ENCODE measurements at regions not wholly inside any gene's neighbourhood (a gene's known extent, or its start where the extent isn't known, plus 50 kb on each side); places are given as distances from the start of the nearest gene placed in this dataset.
"Not testable (repeated sequence)": the region's sequence is repeated elsewhere in the genome, so short reads cannot be mapped to it uniquely, and the experiment has no call there.

DNA sequence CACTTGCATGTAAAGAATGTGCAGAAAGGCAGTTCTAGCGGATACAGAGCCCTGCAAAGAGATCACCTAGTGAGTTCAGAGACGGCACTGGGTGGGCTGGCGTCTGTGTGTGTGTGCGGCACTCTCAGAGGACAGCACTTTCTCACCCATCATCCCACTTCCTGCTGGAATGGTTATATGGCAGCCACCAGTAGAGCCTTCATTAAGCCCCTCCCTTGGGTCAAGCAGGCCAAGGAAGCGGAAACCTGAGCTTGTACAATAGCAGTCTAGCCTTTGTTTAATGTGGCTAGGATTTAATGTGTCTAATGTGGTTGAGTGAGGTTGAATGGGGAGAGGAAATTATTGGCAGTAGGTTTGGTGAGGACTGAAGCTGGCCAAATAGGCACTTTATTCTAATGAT is 88.3 kb upstream of the ELAC2 start:
- no peak overlapping the region for H3K4me3 ChIP-seq (ENCODE audit: low read depth, low read length)
- in situ Hi-C loops (cut with HindIII; ENCODE audit: low sequenced_read_pairs) = no loop called here
- no peak for DNase-seq (ENCODE audit: low read depth)
- TF ChIP-seq, protein P1, sequence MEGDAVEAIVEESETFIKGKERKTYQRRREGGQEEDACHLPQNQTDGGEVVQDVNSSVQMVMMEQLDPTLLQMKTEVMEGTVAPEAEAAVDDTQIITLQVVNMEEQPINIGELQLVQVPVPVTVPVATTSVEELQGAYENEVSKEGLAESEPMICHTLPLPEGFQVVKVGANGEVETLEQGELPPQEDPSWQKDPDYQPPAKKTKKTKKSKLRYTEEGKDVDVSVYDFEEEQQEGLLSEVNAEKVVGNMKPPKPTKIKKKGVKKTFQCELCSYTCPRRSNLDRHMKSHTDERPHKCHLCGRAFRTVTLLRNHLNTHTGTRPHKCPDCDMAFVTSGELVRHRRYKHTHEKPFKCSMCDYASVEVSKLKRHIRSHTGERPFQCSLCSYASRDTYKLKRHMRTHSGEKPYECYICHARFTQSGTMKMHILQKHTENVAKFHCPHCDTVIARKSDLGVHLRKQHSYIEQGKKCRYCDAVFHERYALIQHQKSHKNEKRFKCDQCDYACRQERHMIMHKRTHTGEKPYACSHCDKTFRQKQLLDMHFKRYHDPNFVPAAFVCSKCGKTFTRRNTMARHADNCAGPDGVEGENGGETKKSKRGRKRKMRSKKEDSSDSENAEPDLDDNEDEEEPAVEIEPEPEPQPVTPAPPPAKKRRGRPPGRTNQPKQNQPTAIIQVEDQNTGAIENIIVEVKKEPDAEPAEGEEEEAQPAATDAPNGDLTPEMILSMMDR (IDR thresholded peaks at IDR 0.05; ENCODE audit: low read depth, low read length, missing control alignments) = no peak

DNA sequence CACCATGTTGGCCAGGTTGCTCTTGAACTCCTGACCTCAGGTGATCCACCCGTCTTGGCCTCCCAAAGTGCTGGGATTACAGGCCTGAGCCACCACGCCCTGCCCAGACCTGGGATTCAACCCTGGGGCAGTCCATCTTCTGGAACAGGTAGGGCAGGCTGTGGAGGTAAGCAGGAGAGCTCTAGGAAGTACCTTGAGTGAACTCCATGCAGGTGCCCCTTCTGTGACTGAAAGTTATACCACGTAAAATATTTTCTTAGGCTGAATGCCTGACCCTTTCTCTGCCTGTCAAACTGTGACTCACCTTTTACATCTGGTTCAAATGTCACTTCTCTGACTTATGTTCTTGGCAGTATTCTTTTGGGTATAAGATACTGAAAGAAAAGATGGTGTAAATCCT is 86.7 kb upstream of the ELAC2 start:
- no peak for DNase-seq (ENCODE audit: low read depth)
- H3K4me3 ChIP-seq (ENCODE audit: low read depth, low read length) = no peak overlapping the region
- TF ChIP-seq, protein P1 (IDR thresholded peaks at IDR 0.05; ENCODE audit: low read depth, low read length, missing control alignments) = no peak
- in situ Hi-C loops (cut with HindIII; ENCODE audit: low sequenced_read_pairs) = no loop called here

DNA sequence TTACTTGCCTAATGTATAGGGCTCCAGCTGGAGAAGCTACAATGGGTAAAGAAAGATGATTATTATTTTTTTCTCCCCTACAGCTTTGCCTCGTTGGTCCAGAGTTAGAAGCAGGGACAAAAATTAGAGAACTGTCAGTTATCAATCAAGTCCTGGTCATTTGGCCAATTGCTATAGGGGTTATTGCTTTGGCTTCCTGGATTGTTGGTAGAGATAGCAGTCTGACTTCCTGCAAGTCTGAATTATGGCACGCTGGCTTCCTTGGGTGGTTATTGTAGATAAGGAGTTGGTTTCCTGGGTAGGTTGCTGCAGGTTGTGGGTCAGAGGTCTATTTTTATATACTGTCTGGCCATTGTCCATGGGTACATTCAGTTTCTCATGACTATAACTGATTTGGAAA is 84.7 kb upstream of the ELAC2 start:
- no peak overlapping the region for H3K4me3 ChIP-seq (ENCODE audit: low read depth, low read length)
- in situ Hi-C loops (cut with HindIII; ENCODE audit: low sequenced_read_pairs) = no loop called here
- DNase-seq (ENCODE audit: low read depth) = no peak
- TF ChIP-seq, protein P1 (IDR thresholded peaks at IDR 0.05; ENCODE audit: low read depth, low read length, missing control alignments) = no peak

DNA sequence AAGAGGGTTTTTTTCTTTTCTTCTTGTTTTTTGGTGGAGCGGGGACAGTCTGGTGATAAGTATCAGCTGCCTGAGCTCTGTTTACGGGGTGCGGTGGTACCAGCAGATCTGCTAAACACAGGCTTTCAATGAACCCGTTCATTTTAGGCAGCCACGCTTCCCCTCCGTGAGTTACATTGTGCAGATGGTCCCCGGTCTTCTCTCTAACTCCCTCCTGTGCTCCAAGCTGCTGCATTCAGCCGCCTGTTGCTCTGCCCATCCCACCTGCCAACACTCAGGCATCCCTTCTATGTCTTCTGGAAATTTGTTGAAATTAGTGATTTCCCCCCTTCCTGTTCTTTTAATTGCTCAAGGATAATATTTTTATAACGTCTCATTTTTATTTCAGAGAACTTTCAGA is 82.1 kb upstream of the ELAC2 start:
- no peak overlapping the region for H3K4me3 ChIP-seq (ENCODE audit: low read depth, low read length)
- in situ Hi-C loops (cut with HindIII; ENCODE audit: low sequenced_read_pairs) = no loop called here
- DNase-seq (ENCODE audit: low read depth) = no peak
- TF ChIP-seq, protein P1 (IDR thresholded peaks at IDR 0.05; ENCODE audit: low read depth, low read length, missing control alignments) = no peak

DNA sequence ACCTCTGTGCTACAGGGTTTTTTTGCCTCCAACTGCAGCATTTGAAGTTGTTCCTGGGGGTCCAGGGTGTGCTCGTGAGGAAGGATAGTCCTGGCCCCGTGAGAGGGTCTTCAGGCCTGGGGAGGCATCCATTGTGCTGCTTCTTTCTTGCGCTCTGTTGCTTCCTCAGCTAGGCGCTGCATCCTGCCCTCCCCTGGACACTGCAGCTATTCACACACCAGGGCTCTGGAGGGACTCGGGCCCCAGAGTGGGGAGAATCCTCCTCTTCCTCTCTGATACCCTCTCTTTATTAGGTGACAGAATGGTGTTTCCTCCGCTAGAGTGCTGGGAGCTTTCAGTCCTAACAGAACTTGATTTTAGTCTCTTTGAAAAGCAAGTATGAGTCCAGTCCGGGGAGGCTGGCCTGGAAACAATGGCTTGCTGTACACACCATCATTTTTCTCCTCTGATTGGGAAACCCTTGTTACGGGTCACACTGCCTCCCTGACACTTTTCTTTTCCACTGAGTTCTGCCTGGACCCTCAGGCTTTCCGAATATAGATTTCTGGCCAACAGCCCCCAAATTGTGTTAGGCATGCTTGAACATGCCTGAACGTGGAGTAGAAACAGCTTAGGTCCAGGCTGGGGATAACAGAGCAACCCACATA is 81.4 kb upstream of the ELAC2 start:
- in situ Hi-C loops (cut with HindIII; ENCODE audit: low sequenced_read_pairs) = no loop called here
- H3K4me3 ChIP-seq (ENCODE audit: low read depth, low read length) = no peak overlapping the region
- no peak for DNase-seq (ENCODE audit: low read depth)
- TF ChIP-seq, protein P1 (IDR thresholded peaks at IDR 0.05; ENCODE audit: low read depth, low read length, missing control alignments) = no peak

DNA sequence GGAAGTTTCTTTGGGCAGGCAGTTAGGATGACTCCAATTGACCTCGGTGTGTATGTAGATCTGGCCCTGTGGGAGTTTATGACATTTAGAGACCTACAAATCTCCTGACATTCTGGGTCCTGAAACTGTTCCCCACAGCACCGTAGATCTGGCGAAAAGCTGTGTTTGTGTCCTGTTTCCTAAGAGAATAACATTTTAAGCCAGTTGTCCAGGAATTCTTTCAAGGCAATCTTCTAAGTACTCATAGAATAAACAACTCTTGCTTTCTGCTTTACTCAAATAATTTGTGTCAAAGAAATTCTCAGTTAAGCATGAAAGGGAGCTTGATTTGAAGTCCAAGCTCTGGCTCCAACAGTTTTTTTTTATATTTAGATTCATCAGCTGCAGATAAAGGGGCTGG is 78.5 kb upstream of the ELAC2 start:
- in situ Hi-C loops (cut with HindIII; ENCODE audit: low sequenced_read_pairs) = no loop called here
- TF ChIP-seq, protein P1 (IDR thresholded peaks at IDR 0.05; ENCODE audit: low read depth, low read length, missing control alignments) = no peak
- H3K4me3 ChIP-seq (ENCODE audit: low read depth, low read length) = no peak overlapping the region
- no peak for DNase-seq (ENCODE audit: low read depth)

DNA sequence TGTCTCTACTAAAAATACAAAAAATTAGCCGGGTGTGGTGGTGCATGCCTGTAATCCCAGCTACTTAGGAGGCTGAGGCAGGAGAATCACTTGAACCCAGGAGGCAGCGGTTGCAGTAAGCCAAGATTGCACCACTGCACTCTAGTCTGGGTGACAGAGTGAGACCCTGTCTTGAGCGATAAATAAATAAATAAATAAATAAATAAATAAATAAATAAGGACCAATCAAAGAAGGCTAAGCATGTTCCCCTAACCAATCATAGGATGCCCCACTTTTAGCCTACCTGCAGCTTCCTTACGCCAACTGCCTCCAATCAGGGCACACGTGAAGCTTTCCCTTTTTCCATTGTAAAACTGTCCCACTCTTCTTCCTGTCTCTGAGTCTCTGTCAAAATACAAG is 74.2 kb upstream of the ELAC2 start:
- in situ Hi-C loops (cut with HindIII; ENCODE audit: low sequenced_read_pairs); DNase-seq (ENCODE audit: low read depth); H3K4me3 ChIP-seq (ENCODE audit: low read depth, low read length): not testable (repeated sequence)

Measured in astrocyte of the cerebellum (primary cell).